Hematopoietic multipotent progenitor cell (in vitro differentiated cells): ENCODE measurements at regions not wholly inside any gene's neighbourhood (a gene's known extent, or its start where the extent isn't known, plus 50 kb on each side); places are given as distances from the start of the nearest gene placed in this dataset.

Source experiments
- DNase-seq, 3 donors: peaks; one replicate each; pipeline ENCODE4 v3.0.0-alpha.2; 2011 to 2015; ENCODE audit warnings: low read depth in 2 of 3, low spot score in 2 of 3

- DNase-seq = no peak
Measured at GRCh38 chr6:166677941-166678340, 50.9 kb upstream of the RPS6KA2 start.
